ENCODE measurements at regions not wholly inside any gene's neighbourhood (a gene's known extent, or its start where the extent isn't known, plus 50 kb on each side); places are given as distances from the start of the nearest gene placed in this dataset.
A peak's percentile ranks its signal among the peaks of the same experiment; 100 is the strongest.

DNA sequence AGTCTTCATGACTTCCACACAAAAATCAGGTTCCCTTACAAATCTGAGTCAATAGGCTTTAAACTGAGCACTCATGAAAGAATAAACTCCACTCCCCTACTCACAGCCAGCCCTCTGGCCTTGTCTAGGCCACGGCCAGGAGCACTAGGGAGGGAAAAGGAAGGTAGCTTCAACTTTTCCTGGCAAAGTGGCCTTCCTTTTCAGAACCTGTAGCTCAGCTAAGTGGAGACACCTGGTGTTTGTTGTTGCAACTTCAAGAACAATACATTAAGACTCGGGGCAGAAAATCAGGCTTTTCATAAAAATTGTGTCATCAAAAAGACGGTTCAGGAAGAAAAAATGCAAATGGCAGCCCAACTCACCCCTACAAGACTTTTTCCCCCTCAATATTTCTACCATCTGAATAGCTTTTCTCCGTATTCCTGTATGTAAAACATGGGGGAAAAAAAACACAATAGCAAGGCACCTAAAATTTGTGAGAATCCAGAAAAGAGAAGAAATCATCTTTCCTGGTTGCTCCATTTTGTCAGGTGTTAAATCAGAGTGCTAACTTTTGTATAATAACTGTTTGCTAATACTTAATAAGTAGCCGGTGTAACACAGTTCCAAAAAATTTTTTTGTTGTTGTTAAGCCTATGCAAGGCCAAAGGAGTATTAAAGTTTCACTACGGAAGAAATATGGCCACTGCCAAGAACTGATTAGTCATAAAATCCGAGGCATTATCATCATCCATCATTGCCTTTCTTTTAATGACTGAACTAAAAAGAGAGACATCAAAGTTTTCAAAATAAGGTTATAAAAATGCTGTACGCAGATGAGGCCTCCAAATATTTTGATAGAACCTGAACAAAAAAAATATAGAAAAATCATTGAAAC lies 66.2 kb upstream of the ARID5B start:
- no peak for TF ChIP-seq POLR2A (IDR thresholded peaks at IDR 0.05)
- TF ChIP-seq, protein P1, sequence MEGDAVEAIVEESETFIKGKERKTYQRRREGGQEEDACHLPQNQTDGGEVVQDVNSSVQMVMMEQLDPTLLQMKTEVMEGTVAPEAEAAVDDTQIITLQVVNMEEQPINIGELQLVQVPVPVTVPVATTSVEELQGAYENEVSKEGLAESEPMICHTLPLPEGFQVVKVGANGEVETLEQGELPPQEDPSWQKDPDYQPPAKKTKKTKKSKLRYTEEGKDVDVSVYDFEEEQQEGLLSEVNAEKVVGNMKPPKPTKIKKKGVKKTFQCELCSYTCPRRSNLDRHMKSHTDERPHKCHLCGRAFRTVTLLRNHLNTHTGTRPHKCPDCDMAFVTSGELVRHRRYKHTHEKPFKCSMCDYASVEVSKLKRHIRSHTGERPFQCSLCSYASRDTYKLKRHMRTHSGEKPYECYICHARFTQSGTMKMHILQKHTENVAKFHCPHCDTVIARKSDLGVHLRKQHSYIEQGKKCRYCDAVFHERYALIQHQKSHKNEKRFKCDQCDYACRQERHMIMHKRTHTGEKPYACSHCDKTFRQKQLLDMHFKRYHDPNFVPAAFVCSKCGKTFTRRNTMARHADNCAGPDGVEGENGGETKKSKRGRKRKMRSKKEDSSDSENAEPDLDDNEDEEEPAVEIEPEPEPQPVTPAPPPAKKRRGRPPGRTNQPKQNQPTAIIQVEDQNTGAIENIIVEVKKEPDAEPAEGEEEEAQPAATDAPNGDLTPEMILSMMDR (IDR thresholded peaks at IDR 0.05 in 4 of 5, conservative IDR thresholded peaks at IDR 0.05 in 1 of 5): peak in 2 of 5 experiments; percentile 23 to 35

Data from gastrocnemius medialis (tissue), 4 donors.